Gastrocnemius medialis (tissue), 4 donors: ENCODE measurements at regions not wholly inside any gene's neighbourhood (a gene's known extent, or its start where the extent isn't known, plus 50 kb on each side); places are given as distances from the start of the nearest gene placed in this dataset.

ENCODE experiments used
- ATAC-seq, 2 donors: fragments of 150-250 bp; one replicate each; pipeline ENCODE4 v1.9.1; 2016
- DNase-seq, 2 donors: peaks; one replicate each; pipeline ENCODE4 v3.0.0-alpha.2; 2019
- H3K27ac ChIP-seq, 4 donors: fragments of 200-600 bp; sonication (generic); 1 replicate in 1 of 4; 2 replicates in 3 of 4; pipeline ENCODE4 v1.5.1; 2016 to 2018; ENCODE audit warnings: mild to moderate bottlenecking in 2 of 4, moderate library complexity in 1 of 4
- H3K27me3 ChIP-seq, 3 donors: fragments of 200-600 bp; sonication (generic) in 2 of 3; 1 replicate in 1 of 3; 2 replicates in 2 of 3; pipeline versions ENCODE4 v1.5.1 to v1.6.0; 2016 to 2019; ENCODE audit warnings: mild to moderate bottlenecking in 1 of 3, moderate library complexity in 1 of 3
- H3K36me3 ChIP-seq, 2 donors: fragments of 200-600 bp; sonication (generic) in 1 of 2; one replicate each; pipeline ENCODE4 v1.5.1; 2017 to 2018
- H3K4me1 ChIP-seq, 2 donors: fragments of 200-600 bp; sonication (generic) in 1 of 2; one replicate each; pipeline ENCODE4 v1.5.1; 2016 to 2017; ENCODE audit warnings: mild to moderate bottlenecking in 2 of 2
- H3K4me3 ChIP-seq, 4 donors: fragments of 200-600 bp; sonication (generic) in 3 of 4; 1 replicate in 1 of 4; 2 replicates in 3 of 4; pipeline ENCODE4 v1.5.1; 2016 to 2019; ENCODE audit warnings: mild to moderate bottlenecking in 2 of 4
- H3K9me3 ChIP-seq, 3 donors: fragments of 200-600 bp; sonication (generic) in 2 of 3; 1 replicate in 1 of 3; 2 replicates in 2 of 3; pipeline ENCODE4 v1.5.1; 2016 to 2019
- POLR2A ChIP-seq, 2 donors: fragments of 450-650 bp; IDR thresholded peaks; one replicate each; pipeline ENCODE4 v1.6.1; 2017; ENCODE audit warnings: antibody characterized with exemption in 2 of 2, mild to moderate bottlenecking in 2 of 2, moderate library complexity in 2 of 2
- in situ Hi-C, 4 donors: fragments of 200-750 bp; cut with MboI; loops; one replicate each; pipeline versions ENCODE4 v1.15.0 to v1.8.0; 2017; ENCODE audit warnings: low sequenced_read_pairs in 4 of 4
- intact Hi-C: fragments of 100-400 bp; cut with DNase I; formaldehyde crosslinking; loops from one replicate; pipeline ENCODE4 v1.15.1; 2023; ENCODE audit warnings: low total_unique reads
- TF ChIP-seq, protein P1 (sequence below), 5 experiments: fragments of 450-650 bp in 3 of 5; fragments of 200-600 bp in 2 of 5; sonication (generic) in 2 of 5; IDR thresholded peaks in 4 of 5; conservative IDR thresholded peaks in 1 of 5; 1 replicate in 4 of 5; 2 replicates in 1 of 5; pipeline ENCODE4 v1.5.1; 2016 to 2019; ENCODE audit warnings: antibody characterized with exemption in 5 of 5, mild to moderate bottlenecking in 3 of 5, moderate library complexity in 3 of 5

DNA sequence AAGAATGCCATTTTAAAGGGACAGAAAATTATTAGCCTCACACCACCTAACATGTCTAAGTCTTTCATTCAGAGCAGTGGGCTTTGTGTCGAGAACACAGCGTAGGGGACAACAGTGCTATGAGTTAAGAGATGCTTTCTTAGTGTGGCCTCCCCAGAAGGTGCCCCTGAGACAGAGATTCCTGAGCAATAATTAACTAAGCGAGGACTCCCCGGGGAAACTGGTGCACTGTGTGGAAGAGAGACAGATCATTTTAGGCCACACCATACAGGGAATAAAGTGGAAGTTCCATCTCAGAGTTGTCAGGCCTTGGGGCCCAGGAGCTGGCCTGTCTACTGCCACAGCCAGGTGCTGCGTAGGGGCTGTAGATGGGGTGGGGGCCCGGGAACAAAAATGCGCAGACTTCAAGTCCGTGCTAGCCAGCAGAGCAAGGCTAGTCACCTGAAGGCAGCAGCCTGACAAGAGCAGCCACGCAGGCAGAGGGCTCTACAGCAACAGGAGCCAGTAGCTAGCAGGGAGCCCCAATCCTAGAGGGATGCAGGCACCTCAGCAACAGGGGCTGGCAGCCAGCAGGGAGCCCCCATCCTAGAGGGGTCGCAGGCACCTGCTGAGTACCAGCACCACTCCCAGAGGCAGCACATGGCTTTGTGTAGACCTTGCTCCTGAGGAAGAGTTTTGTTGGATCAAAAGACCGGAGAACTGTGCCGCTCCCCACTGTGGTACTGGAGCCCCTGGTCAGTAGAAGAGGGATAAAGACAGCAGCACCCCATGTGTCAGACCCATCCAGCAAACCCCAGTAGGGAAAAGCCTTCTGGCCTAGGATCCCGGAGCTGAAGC, 63.0 kb upstream of the NXT1 start:
- ATAC-seq (no peak), DNase-seq (no peak)
- H3K4me3 ChIP-seq = no peak overlapping the region
- no peaks in the 10 kb centered on the region for H3K36me3 ChIP-seq
- in situ Hi-C loops = no loop called here
- TF ChIP-seq, protein P1, sequence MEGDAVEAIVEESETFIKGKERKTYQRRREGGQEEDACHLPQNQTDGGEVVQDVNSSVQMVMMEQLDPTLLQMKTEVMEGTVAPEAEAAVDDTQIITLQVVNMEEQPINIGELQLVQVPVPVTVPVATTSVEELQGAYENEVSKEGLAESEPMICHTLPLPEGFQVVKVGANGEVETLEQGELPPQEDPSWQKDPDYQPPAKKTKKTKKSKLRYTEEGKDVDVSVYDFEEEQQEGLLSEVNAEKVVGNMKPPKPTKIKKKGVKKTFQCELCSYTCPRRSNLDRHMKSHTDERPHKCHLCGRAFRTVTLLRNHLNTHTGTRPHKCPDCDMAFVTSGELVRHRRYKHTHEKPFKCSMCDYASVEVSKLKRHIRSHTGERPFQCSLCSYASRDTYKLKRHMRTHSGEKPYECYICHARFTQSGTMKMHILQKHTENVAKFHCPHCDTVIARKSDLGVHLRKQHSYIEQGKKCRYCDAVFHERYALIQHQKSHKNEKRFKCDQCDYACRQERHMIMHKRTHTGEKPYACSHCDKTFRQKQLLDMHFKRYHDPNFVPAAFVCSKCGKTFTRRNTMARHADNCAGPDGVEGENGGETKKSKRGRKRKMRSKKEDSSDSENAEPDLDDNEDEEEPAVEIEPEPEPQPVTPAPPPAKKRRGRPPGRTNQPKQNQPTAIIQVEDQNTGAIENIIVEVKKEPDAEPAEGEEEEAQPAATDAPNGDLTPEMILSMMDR (IDR thresholded peaks at IDR 0.05 in 4 of 5, conservative IDR thresholded peaks at IDR 0.05 in 1 of 5) = no peak
- TF ChIP-seq POLR2A (IDR thresholded peaks at IDR 0.05) = no peak
- intact Hi-C loops = no loop called here
- no peaks in the 10 kb centered on the region for H3K4me1 ChIP-seq
- no peaks in the 10 kb centered on the region for H3K9me3 ChIP-seq
- no peak overlapping the region for H3K27ac ChIP-seq
- H3K27me3 ChIP-seq = no peaks in the 10 kb centered on the region

DNA sequence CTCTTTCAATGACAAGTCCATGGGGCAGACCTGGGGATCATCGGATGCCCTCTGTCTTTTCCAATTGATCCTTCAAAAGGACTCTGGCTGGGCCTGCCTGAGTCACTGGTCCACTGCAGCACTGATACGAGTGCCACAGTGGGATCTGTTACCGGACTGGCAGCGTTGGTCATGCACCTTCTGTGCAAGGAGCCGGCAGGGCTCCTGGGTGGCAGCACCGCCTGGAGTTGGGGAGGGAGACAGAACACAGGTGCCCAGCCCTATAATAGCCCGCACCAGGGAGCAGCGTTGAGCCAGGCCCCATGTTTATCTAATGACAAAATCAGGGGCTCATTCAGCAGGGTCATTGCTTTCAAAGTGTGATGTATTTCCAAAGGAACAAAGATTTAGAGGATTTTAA, 64.2 kb upstream of the NXT1 start:
- intact Hi-C loops (no loop called here), in situ Hi-C loops (no loop called here)
- Histone ChIP-seq H3K36me3 (no peaks in the 10 kb centered on the region), H3K27me3 (no peaks in the 10 kb centered on the region), H3K27ac (no peak overlapping the region), H3K9me3 (no peaks in the 10 kb centered on the region), H3K4me3 (no peak overlapping the region), H3K4me1 (no peaks in the 10 kb centered on the region)
- no peak for DNase-seq
- TF ChIP-seq, protein P1 (IDR thresholded peaks at IDR 0.05 in 4 of 5, conservative IDR thresholded peaks at IDR 0.05 in 1 of 5) = no peak
- no peak for TF ChIP-seq POLR2A (IDR thresholded peaks at IDR 0.05)
- ATAC-seq = no peak

DNA sequence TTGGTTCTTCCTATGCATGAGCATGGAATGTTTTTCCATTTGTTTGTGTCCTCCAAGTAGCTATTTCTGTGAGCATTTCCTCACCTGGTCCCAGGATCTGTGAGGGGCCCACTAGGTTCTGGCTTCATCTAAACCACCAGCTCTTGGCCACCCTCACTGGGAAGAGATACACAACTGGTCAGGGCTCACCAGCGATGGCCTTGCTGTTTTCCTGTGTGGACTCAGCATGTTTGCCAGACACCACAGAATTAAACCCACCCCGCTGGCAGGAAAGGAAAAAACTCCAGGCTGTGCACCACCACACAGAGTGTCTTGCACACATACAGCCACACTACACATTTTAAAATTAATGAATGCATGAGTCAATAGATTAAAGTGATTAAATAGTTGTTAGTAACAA, 65.1 kb upstream of the NXT1 start:
- in situ Hi-C loops = no loop called here
- no peaks in the 10 kb centered on the region for H3K27me3 ChIP-seq
- intact Hi-C loops = no loop called here
- H3K4me1 ChIP-seq = no peaks in the 10 kb centered on the region
- TF ChIP-seq POLR2A (IDR thresholded peaks at IDR 0.05) = no peak
- TF ChIP-seq, protein P1 (IDR thresholded peaks at IDR 0.05 in 4 of 5, conservative IDR thresholded peaks at IDR 0.05 in 1 of 5) = no peak
- ATAC-seq (no peak), DNase-seq (no peak)
- no peaks in the 10 kb centered on the region for H3K36me3 ChIP-seq
- H3K4me3 ChIP-seq = no peak overlapping the region
- no peaks in the 10 kb centered on the region for H3K9me3 ChIP-seq
- H3K27ac ChIP-seq = no peak overlapping the region

DNA sequence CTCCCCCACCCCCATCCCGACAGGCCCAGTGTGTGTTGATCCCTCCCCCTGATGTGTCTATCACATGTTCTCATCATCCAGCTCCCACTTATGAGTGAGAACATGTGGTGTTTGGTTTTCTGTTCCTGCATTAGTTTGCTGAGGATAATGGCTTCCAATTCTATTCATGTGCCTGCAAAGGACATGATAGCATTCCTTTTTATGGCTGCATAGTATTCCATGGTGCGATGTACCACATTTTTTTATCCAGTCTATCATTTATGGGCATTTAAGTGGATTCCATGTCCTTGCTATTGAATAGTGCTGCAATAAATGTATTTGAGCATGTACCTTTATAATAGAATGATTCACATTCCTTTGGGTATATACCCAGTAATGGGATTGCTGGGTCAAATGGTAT, 66.6 kb upstream of the NXT1 start:
- intact Hi-C loops (no loop called here), in situ Hi-C loops (no loop called here)
- H3K4me1 ChIP-seq = no peaks in the 10 kb centered on the region
- H3K9me3 ChIP-seq = no peaks in the 10 kb centered on the region
- DNase-seq (no peak), ATAC-seq (no peak)
- no peak overlapping the region for H3K4me3 ChIP-seq
- H3K27me3 ChIP-seq = no peaks in the 10 kb centered on the region
- TF ChIP-seq POLR2A (IDR thresholded peaks at IDR 0.05) = no peak
- TF ChIP-seq, protein P1 (IDR thresholded peaks at IDR 0.05 in 4 of 5, conservative IDR thresholded peaks at IDR 0.05 in 1 of 5) = no peak
- no peak overlapping the region for H3K27ac ChIP-seq
- no peaks in the 10 kb centered on the region for H3K36me3 ChIP-seq
